GM10266 (cell line): ENCODE measurements at regions not wholly inside any gene's neighbourhood (a gene's known extent, or its start where the extent isn't known, plus 50 kb on each side); places are given as distances from the start of the nearest gene placed in this dataset.

Experiments used
- DNase-seq: peaks from one replicate; pipeline ENCODE4 v3.0.0; 2012; ENCODE audit errors: extremely low spot score
- CTCF ChIP-seq: IDR thresholded peaks from 2 replicates; pipeline ENCODE4 v1.5.1; 2012; ENCODE audit warnings: mild to moderate bottlenecking, low read depth; ENCODE audit not compliant: control insufficient read depth, insufficient read depth; ENCODE audit errors: missing control alignments

- no peak for DNase-seq
- TF ChIP-seq CTCF, result no peak
These were observed 705.6 kb downstream of the UTRN start for GRCh38 chr6:144990784-144991183.

GRCh38 chr6:144993870-144994269 lies 708.7 kb downstream of the UTRN start:
- no peak for TF ChIP-seq CTCF
- DNase-seq, result no peak

DNA sequence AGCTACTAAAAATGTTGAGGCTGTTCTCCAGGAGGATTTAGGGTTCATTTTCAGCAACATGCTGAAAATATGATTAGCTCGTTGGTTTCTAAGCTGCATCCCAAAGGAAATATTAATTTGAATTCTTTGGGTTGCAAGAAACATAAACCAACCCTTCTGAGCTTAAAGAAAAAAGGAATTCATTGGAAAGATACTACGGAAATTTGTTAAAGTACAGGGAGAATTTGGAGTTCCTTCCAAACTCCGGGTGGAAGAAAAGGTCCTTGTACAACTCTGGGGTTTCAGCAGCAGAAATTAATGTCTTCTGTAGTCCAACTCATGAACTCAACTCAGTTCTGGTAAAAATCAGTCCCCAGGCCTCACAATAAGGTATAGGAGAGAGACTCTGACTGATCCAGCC lies 712.9 kb downstream of the UTRN start:
- TF ChIP-seq CTCF, result no peak
- no peak for DNase-seq

DNA sequence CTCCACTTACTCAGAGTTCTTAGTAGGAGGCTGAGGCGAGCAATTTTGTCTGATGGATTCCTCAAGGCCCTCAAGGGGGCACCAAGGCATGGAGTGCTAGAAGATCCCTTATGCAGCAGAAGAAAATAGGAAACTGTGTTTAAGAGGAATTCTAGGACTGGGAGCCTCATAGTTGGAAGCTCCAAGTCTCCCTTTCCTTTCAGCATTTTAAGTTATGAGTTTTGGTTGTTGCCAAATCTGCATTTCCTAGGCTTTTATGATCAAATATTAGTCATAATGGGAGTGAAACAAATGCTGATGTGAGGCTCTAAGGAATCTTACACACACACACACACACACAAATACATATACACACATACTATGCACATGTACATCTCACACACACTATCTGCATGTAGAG lies 714.0 kb downstream of the UTRN start:
- no peak for DNase-seq
- TF ChIP-seq CTCF, result no peak

- no peak for DNase-seq
- no peak for TF ChIP-seq CTCF
These were observed 718.0 kb downstream of the UTRN start for GRCh38 chr6:145003145-145003544.

- no peak for TF ChIP-seq CTCF
- DNase-seq, result no peak
These were observed 721.8 kb downstream of the UTRN start for GRCh38 chr6:145006914-145007313.

DNA sequence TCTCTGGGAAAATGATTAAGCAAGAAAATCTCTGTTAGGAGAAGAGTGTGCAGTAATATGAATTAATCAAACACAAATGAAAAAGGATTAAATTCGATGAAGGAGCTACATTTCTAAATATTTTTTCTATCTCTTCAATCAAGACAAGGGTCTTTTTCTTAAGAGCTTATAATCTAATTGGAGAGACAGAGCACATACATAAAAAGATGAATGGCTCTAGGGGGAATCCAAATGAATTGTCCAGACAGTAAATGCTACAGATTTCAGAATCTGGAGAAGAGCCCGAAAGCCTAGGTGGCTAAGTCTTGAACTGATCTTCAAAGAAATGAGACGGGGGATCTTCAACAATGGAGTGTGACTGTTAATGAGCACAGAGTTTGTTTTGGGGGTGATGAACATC lies 723.6 kb downstream of the UTRN start:
- TF ChIP-seq CTCF, result no peak
- DNase-seq, result no peak
